IMR-90 (cell line): ENCODE measurements at regions not wholly inside any gene's neighbourhood (a gene's known extent, or its start where the extent isn't known, plus 50 kb on each side); places are given as distances from the start of the nearest gene placed in this dataset.

Source experiments
- ATAC-seq: fragments of 200-7000 bp; cut with Tn5 transposase; 2 replicates; pipeline ENCODE4 v1.9.1; 2020; ENCODE audit warnings: low read depth, mild to moderate bottlenecking, moderate library complexity
- BruUV-seq: library from RNA; stranded (reverse); fragments of 400-500 nt; replicated peaks from 2 replicates; lab custom pipeline; 2021; lab: Mats Ljungman, UMichigan
- CTCF ChIA-PET: fragments of 300-600 bp; formaldehyde crosslinking; extraction: SDS; loops from one replicate; lab custom pipeline; 2021; ENCODE audit warnings: antibody characterized with exemption; lab: Yijun Ruan, JAX
- POLR2A ChIA-PET: fragments of 300-600 bp; sonication (Branson Sonifier 250); formaldehyde crosslinking; loops from one replicate; lab custom pipeline; 2022; ENCODE audit warnings: antibody characterized with exemption; ENCODE audit not compliant: unreplicated experiment; lab: Charles Lee
- DNase-seq: peaks from one replicate; pipeline ENCODE4 v3.0.0; 2013
- H2AFZ ChIP-seq: replicated peaks from 2 replicates; pipeline ENCODE3; 2013; ENCODE audit warnings: low read length, mild to moderate bottlenecking; ENCODE audit not compliant: poor library complexity
- H2AK5ac ChIP-seq: 2 replicates; pipeline ENCODE4 v1.6.1; 2013; ENCODE audit warnings: low read depth, low read length, inconsistent platforms
- H2AK9ac ChIP-seq: replicated peaks from 2 replicates; pipeline ENCODE3; 2013; ENCODE audit warnings: mild to moderate bottlenecking, low read depth, low read length, moderate library complexity; ENCODE audit not compliant: poor library complexity
- H2BK120ac ChIP-seq: 2 replicates; pipeline ENCODE4 v1.6.1; 2013; ENCODE audit warnings: low read depth, low read length, inconsistent platforms
- H2BK15ac ChIP-seq: 3 replicates; pipeline ENCODE4 v1.6.1; 2013; ENCODE audit warnings: low read depth, low read length, inconsistent platforms
- H2BK20ac ChIP-seq: 2 replicates; pipeline ENCODE4 v1.6.1; 2013; ENCODE audit warnings: low read depth, mild to moderate bottlenecking, inconsistent platforms, low read length, moderate library complexity
- H2BK5ac ChIP-seq: 2 replicates; pipeline ENCODE4 v1.6.1; 2013; ENCODE audit warnings: mild to moderate bottlenecking, low read depth, low read length, inconsistent platforms; ENCODE audit not compliant: poor library complexity, severe bottlenecking
- H3K14ac ChIP-seq: replicated peaks from 2 replicates; pipeline ENCODE4 v1.6.1; 2013; ENCODE audit warnings: low read depth, low read length, inconsistent platforms
- H3K18ac ChIP-seq: 2 replicates; pipeline ENCODE4 v1.6.1; 2013; ENCODE audit warnings: low read depth, low read length, control low read depth
- H3K23ac ChIP-seq: 2 replicates; pipeline ENCODE4 v1.6.1; 2013; ENCODE audit warnings: low read depth, low read length, inconsistent platforms
- H3K27ac ChIP-seq: 2 replicates; pipeline ENCODE4 v1.5.1; 2013; ENCODE audit warnings: mild to moderate bottlenecking, control low read depth, low read length; ENCODE audit not compliant: insufficient read depth
- H3K27me3 ChIP-seq: 2 replicates; pipeline ENCODE4 v1.6.1; 2013; ENCODE audit warnings: low read length; ENCODE audit not compliant: control insufficient read depth, insufficient read depth
- H3K36me3 ChIP-seq: 2 replicates; pipeline ENCODE4 v1.6.1; 2013; ENCODE audit warnings: low read length, mixed read lengths; ENCODE audit not compliant: control insufficient read depth, insufficient read depth
- H3K4ac ChIP-seq: 2 replicates; pipeline ENCODE4 v1.6.1; 2013; ENCODE audit warnings: low read depth, low read length, inconsistent platforms
- H3K4me1 ChIP-seq: 2 replicates; pipeline ENCODE4 v1.6.1; 2013; ENCODE audit warnings: low read length, mixed read lengths; ENCODE audit not compliant: control insufficient read depth, insufficient read depth
- H3K4me2 ChIP-seq: 2 replicates; pipeline ENCODE4 v1.6.1; 2013; ENCODE audit warnings: low read depth, mild to moderate bottlenecking, control low read depth, low read length, moderate library complexity
- H3K4me3 ChIP-seq: 2 replicates; pipeline ENCODE4 v1.5.1; 2013; ENCODE audit warnings: low read depth, mild to moderate bottlenecking, control low read depth, low read length, moderate library complexity; ENCODE audit not compliant: insufficient read depth
- H3K56ac ChIP-seq: 2 replicates; pipeline ENCODE4 v1.6.1; 2013; ENCODE audit warnings: low read length, inconsistent platforms; ENCODE audit not compliant: insufficient read depth; ENCODE audit errors: extremely low read depth
- H3K79me1 ChIP-seq, 2 experiments: 2 replicates each; pipeline ENCODE4 v1.6.1; 2013; ENCODE audit warnings: low read length in 2 of 2, inconsistent platforms in 1 of 2, low read depth in 1 of 2
- H3K9ac ChIP-seq: 2 replicates; pipeline ENCODE4 v1.6.1; 2013; ENCODE audit warnings: low read depth, low read length, control low read depth
- H3K9me1 ChIP-seq: 2 replicates; pipeline ENCODE4 v1.6.1; 2013; ENCODE audit warnings: low read length, inconsistent platforms; ENCODE audit not compliant: insufficient read depth
- H3K9me3 ChIP-seq: 2 replicates; pipeline ENCODE4 v1.6.1; 2013; ENCODE audit warnings: low read length; ENCODE audit not compliant: control insufficient read depth, insufficient read depth
- H4K20me1 ChIP-seq: 2 replicates; pipeline ENCODE4 v1.6.1; 2013; ENCODE audit warnings: low read length, inconsistent platforms; ENCODE audit not compliant: insufficient read depth
- H4K5ac ChIP-seq: 2 replicates; pipeline ENCODE4 v1.6.1; 2013; ENCODE audit warnings: mild to moderate bottlenecking, low read depth, low read length, control low read depth
- H4K8ac ChIP-seq, 2 experiments: 2 replicates each; pipeline ENCODE4 v1.6.1; 2013; ENCODE audit warnings: low read depth in 2 of 2, low read length in 2 of 2, control low read depth in 1 of 2, inconsistent platforms in 1 of 2
- H4K91ac ChIP-seq: 2 replicates; pipeline ENCODE4 v1.6.1; 2013; ENCODE audit warnings: low read depth, low read length, inconsistent platforms; ENCODE audit not compliant: insufficient read depth
- BHLHE40 ChIP-seq: fragments of 150-350 bp; IDR thresholded peaks from 2 replicates; pipeline ENCODE4 v1.6.1; 2016; ENCODE audit warnings: mild to moderate bottlenecking, low read depth, low read length
- CEBPB ChIP-seq: IDR thresholded peaks from 2 replicates; pipeline ENCODE4 v1.6.1; 2012; ENCODE audit warnings: low read depth, low read length, improper control_type of control experiment
- CHD1 ChIP-seq: IDR thresholded peaks from 2 replicates; pipeline ENCODE4 v1.6.1; 2012; ENCODE audit warnings: low read depth, low read length, improper control_type of control experiment
- CTCF ChIP-seq: conservative IDR thresholded peaks from 2 replicates; pipeline ENCODE4 v1.5.1; 2012; ENCODE audit warnings: mild to moderate bottlenecking, low read depth, low read length, improper control_type of control experiment
- FOS ChIP-seq: fragments of 150-350 bp; IDR thresholded peaks from 2 replicates; pipeline ENCODE4 v1.6.1; 2016; ENCODE audit warnings: low read depth, low read length
- MAZ ChIP-seq: IDR thresholded peaks from 2 replicates; pipeline ENCODE4 v1.6.1; 2012; ENCODE audit warnings: low read depth, mild to moderate bottlenecking, low read length, improper control_type of control experiment, moderate library complexity, borderline replicate concordance
- MXI1 ChIP-seq: IDR thresholded peaks from 2 replicates; pipeline ENCODE4 v1.6.1; 2012; ENCODE audit warnings: low read depth, mild to moderate bottlenecking, low read length, moderate library complexity, borderline replicate concordance
- NFE2L2 ChIP-seq: fragments of 150-350 bp; IDR thresholded peaks from 2 replicates; pipeline ENCODE4 v1.6.1; 2016; ENCODE audit warnings: low read depth, mild to moderate bottlenecking, low read length
- POLR2A ChIP-seq: IDR thresholded peaks from 2 replicates; pipeline ENCODE4 v1.6.1; 2012; ENCODE audit warnings: mild to moderate bottlenecking, low read depth, low read length
- RAD21 ChIP-seq: IDR thresholded peaks from 2 replicates; pipeline ENCODE4 v1.6.1; 2012; ENCODE audit warnings: low read length, improper control_type of control experiment
- RCOR1 ChIP-seq: IDR thresholded peaks from 2 replicates; pipeline ENCODE4 v1.6.1; 2012; ENCODE audit warnings: mild to moderate bottlenecking, low read length, improper control_type of control experiment; ENCODE audit not compliant: insufficient replicate concordance
- RFX5 ChIP-seq: IDR thresholded peaks from 2 replicates; pipeline ENCODE4 v1.8.0; 2012; ENCODE audit warnings: low read depth, mild to moderate bottlenecking, low read length, moderate library complexity
- SMC3 ChIP-seq: fragments of 150-350 bp; IDR thresholded peaks from 2 replicates; pipeline ENCODE4 v1.6.1; 2016; ENCODE audit warnings: low read depth, mild to moderate bottlenecking, antibody characterized with exemption, low read length, moderate library complexity
- USF2 ChIP-seq: fragments of 150-350 bp; IDR thresholded peaks from 2 replicates; pipeline ENCODE4 v1.6.1; 2017; ENCODE audit warnings: mild to moderate bottlenecking, antibody characterized with exemption, low read length, low read depth
- WGBS, 2 experiments: methylation state at CpG; one replicate each; pipeline versions ENCODE4 v1.1.5 to v1.1.7; 2013; ENCODE audit warnings: missing lambda C conversion rate in 2 of 2; ENCODE audit not compliant: insufficient read length in 1 of 2; ENCODE audit errors: extremely low coverage in 2 of 2; 5-methylcytosine and 5-hydroxymethylcytosine counted together
- dilution Hi-C: fragments of 300-500 bp; cut with HindIII; formaldehyde crosslinking; loops from one replicate; pipeline ENCODE4 v1.14.3; 2018; ENCODE audit warnings: low sequenced_read_pairs; ENCODE audit not compliant: unreplicated experiment
- in situ Hi-C: fragments of 300-500 bp; cut with MboI; formaldehyde crosslinking; loops from 3 replicates; pipeline ENCODE4 v1.14.3; 2019; ENCODE audit warnings: low sequenced_read_pairs, inconsistent platforms, mixed read lengths
- intact Hi-C: fragments of 100-400 bp; cut with micrococcal nuclease; formaldehyde crosslinking; loops from 2 replicates; pipeline ENCODE4 v1.10.0; 2022
- TF ChIP-seq, protein P1 (sequence below): fragments of 150-350 bp; IDR thresholded peaks from 2 replicates; pipeline ENCODE4 v1.6.1; 2016; ENCODE audit warnings: low read depth, mild to moderate bottlenecking, low read length, moderate library complexity, borderline replicate concordance

DNA sequence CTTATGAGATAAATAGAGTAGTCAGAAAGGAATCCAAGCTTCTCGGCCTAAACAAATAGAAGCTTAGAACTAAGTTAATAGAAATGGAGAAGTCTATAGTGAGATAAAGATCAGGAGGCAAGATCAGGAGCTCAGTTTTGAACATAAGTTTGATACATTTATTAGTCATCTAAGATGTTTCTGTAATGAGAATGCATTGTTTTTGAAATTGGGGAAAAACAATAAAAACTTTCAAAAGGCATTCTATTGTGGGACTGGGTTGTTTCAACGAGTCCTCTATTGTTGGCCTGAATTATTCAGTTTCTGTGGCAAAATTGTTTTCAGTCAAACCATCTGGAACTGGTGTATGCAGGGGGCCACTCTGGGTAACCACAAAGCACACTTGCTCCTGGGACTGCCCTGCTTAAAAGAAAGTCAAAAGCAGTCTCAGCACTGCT lies 181.0 kb upstream of the CLINT1 start:
- Histone ChIP-seq H3K9me1 (no peaks in the 10 kb centered on the region), H3K4ac (no peak overlapping the region), H3K56ac (no peak overlapping the region), H2BK15ac (no peak overlapping the region), H3K4me1 (no peaks in the 10 kb centered on the region), H3K36me3 (no peaks in the 10 kb centered on the region), H3K27ac (no peak overlapping the region), H3K9ac (no peak overlapping the region), H3K27me3 (no peaks in the 10 kb centered on the region), H2BK120ac (no peak overlapping the region), H3K14ac (no peak overlapping the region), H2AK5ac (no peak overlapping the region), H4K20me1 (no peaks in the 10 kb centered on the region), H3K23ac (no peak overlapping the region), H3K9me3 (no peaks in the 10 kb centered on the region), H2AFZ (no peak overlapping the region), H2AK9ac (no peak overlapping the region), H4K5ac (no peak overlapping the region), H3K18ac (no peak overlapping the region), H4K8ac (no peak overlapping the region), H2BK5ac (no peak overlapping the region), H3K4me3 (no peak overlapping the region), H3K4me2 (no peak overlapping the region), H4K91ac (no peak overlapping the region), H2BK20ac (no peak overlapping the region), H3K79me1 (no peaks in the 10 kb centered on the region)
- TF ChIP-seq, protein P1, sequence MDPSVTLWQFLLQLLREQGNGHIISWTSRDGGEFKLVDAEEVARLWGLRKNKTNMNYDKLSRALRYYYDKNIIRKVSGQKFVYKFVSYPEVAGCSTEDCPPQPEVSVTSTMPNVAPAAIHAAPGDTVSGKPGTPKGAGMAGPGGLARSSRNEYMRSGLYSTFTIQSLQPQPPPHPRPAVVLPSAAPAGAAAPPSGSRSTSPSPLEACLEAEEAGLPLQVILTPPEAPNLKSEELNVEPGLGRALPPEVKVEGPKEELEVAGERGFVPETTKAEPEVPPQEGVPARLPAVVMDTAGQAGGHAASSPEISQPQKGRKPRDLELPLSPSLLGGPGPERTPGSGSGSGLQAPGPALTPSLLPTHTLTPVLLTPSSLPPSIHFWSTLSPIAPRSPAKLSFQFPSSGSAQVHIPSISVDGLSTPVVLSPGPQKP: no peak
- TF ChIP-seq NFE2L2 (no peak), SMC3 (no peak), RFX5 (no peak), RCOR1 (no peak), MAZ (no peak), CTCF (no peak), RAD21 (no peak), FOS (no peak), USF2 (no peak), MXI1 (no peak), CHD1 (no peak), BHLHE40 (no peak), CEBPB (no peak), POLR2A (no peak)
- no CpG with 5 or more reads among the region's 2 CpGs for WGBS, 2 experiments
- DNase-seq (no peak), ATAC-seq (no peak)
- no TSS peak for BruUV-seq
- ChIA-PET POLR2A (no interaction called here), CTCF (no interaction called here)
- intact Hi-C loops (no loop called here), dilution Hi-C loops (no loop called here), in situ Hi-C loops (no loop called here)
